BJ (cell line): ENCODE measurements at regions not wholly inside any gene's neighbourhood (a gene's known extent, or its start where the extent isn't known, plus 50 kb on each side); places are given as distances from the start of the nearest gene placed in this dataset.

Experiments used
- CTCF ChIA-PET: fragments of 350-600 bp; formaldehyde crosslinking; extraction: SDS; loops from one replicate; lab custom pipeline; 2021; ENCODE audit warnings: antibody characterized with exemption, inconsistent platforms; lab: Yijun Ruan, JAX
- POLR2A ChIA-PET: fragments of 300-600 bp; sonication (Branson Sonifier 250); formaldehyde crosslinking; extraction: SDS; loops from one replicate; lab custom pipeline; 2021; ENCODE audit warnings: antibody characterized with exemption; lab: Charles Lee
- DNase-seq: peaks from one replicate; pipeline ENCODE4 v3.0.0-alpha.2; 2011; ENCODE audit warnings: low read depth
- H3K27me3 ChIP-seq: 2 replicates; pipeline ENCODE4 v1.6.0; 2011; ENCODE audit warnings: low read length; ENCODE audit not compliant: control insufficient read depth, insufficient read depth
- H3K36me3 ChIP-seq: 2 replicates; pipeline ENCODE4 v1.5.1; 2011; ENCODE audit warnings: low read length; ENCODE audit not compliant: control insufficient read depth, insufficient read depth
- H3K4me3 ChIP-seq: 2 replicates; pipeline ENCODE4 v1.5.1; 2011; ENCODE audit warnings: low read depth, mild to moderate bottlenecking, control low read depth, low read length
- TF ChIP-seq, protein P1 (sequence below): IDR thresholded peaks from 2 replicates; pipeline ENCODE4 v1.5.1; 2011; ENCODE audit warnings: low read depth, mild to moderate bottlenecking, control low read depth, inconsistent platforms, low read length, moderate library complexity; ENCODE audit not compliant: insufficient read depth

GRCh38 chr12:66739940-66740651, 61.2 kb upstream of the GRIP1 start:
- ChIA-PET CTCF (no interaction called here), POLR2A (no interaction called here)
- TF ChIP-seq, protein P1, sequence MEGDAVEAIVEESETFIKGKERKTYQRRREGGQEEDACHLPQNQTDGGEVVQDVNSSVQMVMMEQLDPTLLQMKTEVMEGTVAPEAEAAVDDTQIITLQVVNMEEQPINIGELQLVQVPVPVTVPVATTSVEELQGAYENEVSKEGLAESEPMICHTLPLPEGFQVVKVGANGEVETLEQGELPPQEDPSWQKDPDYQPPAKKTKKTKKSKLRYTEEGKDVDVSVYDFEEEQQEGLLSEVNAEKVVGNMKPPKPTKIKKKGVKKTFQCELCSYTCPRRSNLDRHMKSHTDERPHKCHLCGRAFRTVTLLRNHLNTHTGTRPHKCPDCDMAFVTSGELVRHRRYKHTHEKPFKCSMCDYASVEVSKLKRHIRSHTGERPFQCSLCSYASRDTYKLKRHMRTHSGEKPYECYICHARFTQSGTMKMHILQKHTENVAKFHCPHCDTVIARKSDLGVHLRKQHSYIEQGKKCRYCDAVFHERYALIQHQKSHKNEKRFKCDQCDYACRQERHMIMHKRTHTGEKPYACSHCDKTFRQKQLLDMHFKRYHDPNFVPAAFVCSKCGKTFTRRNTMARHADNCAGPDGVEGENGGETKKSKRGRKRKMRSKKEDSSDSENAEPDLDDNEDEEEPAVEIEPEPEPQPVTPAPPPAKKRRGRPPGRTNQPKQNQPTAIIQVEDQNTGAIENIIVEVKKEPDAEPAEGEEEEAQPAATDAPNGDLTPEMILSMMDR: no peak
- no peak for DNase-seq
- Histone ChIP-seq H3K27me3 (no peaks in the 10 kb centered on the region), H3K4me3 (no peak overlapping the region), H3K36me3 (no peaks in the 10 kb centered on the region)

GRCh38 chr12:66740732-66741131, 61.9 kb upstream of the GRIP1 start:
- ChIA-PET CTCF (interaction anchor here (0.6 kb wide), 2 partner anchors 38 to 144 kb away, joined by 3 read pairs; no protein-coding TSS in a partner anchor), POLR2A (no interaction called here)
- H3K27me3 ChIP-seq: no peaks in the 10 kb centered on the region
- TF ChIP-seq, protein P1: no peak
- H3K36me3 ChIP-seq: no peaks in the 10 kb centered on the region
- DNase-seq: no peak
- H3K4me3 ChIP-seq: no peak overlapping the region

- no peaks in the 10 kb centered on the region for H3K27me3 ChIP-seq
- TF ChIP-seq, protein P1: no peak
- ChIA-PET CTCF (interaction anchor here (1.0 kb wide), 1 partner anchor 8 kb away, joined by 3 read pairs; no protein-coding TSS in a partner anchor), POLR2A (no interaction called here)
- H3K36me3 ChIP-seq: no peaks in the 10 kb centered on the region
- no peak overlapping the region for H3K4me3 ChIP-seq
- DNase-seq: no peak
These were observed 63.0 kb upstream of the GRIP1 start for GRCh38 chr12:66741919-66742318.

DNA sequence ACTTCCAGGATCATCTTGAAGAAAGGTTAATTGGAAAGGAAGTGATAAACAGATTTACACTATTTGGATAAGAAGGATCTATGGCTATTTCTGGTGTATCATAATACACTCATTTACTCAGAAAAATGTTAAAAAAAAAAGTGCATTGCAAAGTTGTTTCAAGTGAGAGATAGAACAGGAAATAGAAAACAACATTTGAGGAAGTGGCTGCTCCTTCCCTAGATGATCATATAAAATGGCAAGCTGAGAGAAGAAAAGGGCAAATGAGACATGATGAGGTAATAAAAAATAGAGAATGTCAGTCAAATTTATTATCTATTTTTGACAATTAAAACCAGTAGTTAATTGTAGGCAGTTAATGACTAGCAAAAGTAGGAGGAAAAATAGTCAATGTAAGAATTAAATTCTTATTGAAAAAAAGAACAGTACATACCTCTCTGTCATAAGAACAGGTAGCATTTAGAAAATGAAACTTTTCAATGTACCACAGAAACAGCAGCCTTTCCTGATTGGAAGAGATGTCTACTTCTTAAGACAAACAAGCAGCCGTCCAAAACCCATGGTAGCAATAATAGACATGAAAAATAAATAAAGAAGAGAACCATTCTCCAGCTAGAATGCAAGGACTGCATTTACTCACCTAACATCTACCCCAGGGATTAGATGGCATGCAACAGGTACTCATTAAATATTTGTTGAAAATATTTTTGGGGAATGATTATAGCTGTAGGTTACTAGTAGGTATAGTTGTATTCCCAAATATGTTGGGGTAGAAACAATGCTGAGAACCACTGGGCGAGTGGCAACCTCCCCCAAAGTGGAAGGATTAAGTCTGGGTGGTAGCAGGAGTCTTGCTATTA, 63.9 kb upstream of the GRIP1 start:
- CTCF ChIA-PET: no interaction called here
- TF ChIP-seq, protein P1: no peak
- no peak for DNase-seq

GRCh38 chr12:66744461-66744860, 65.6 kb upstream of the GRIP1 start:
- DNase-seq: no peak
- TF ChIP-seq, protein P1: no peak
- Histone ChIP-seq H3K27me3 (no peaks in the 10 kb centered on the region), H3K36me3 (no peaks in the 10 kb centered on the region), H3K4me3 (no peak overlapping the region)
- CTCF ChIA-PET: no interaction called here
- POLR2A ChIA-PET: no interaction called here

More for the DNA sequence above, 63.9 kb upstream of the GRIP1 start:
- Histone ChIP-seq H3K36me3 (no peaks in the 10 kb centered on the region), H3K4me3 (no peak overlapping the region), H3K27me3 (no peaks in the 10 kb centered on the region)
- POLR2A ChIA-PET: no interaction called here
